SU-DHL-6 (cell line): ENCODE measurements at regions not wholly inside any gene's neighbourhood (a gene's known extent, or its start where the extent isn't known, plus 50 kb on each side); places are given as distances from the start of the nearest gene placed in this dataset.
A peak's percentile ranks its signal among the peaks of the same experiment; 100 is the strongest.

Source experiments
- H2AFZ ChIP-seq: fragments of 200-600 bp; sonication (generic); 2 replicates; pipeline ENCODE4 v1.6.1; 2014; ENCODE audit warnings: low read depth, mild to moderate bottlenecking, moderate library complexity, mixed read lengths, antibody characterized with exemption, low read length; ENCODE audit not compliant: severe bottlenecking
- H3F3A ChIP-seq: fragments of 200-600 bp; shearing (Covaris generic); 2 replicates; pipeline ENCODE4 v1.6.0; 2016; ENCODE audit warnings: antibody characterized with exemption, mild to moderate bottlenecking; ENCODE audit not compliant: insufficient read depth
- H3K27ac ChIP-seq: fragments of 200-600 bp; sonication (generic); 2 replicates; pipeline ENCODE4 v1.5.1; 2016; ENCODE audit warnings: low read depth, mild to moderate bottlenecking, low read length, moderate library complexity, mixed read lengths
- H3K27me3 ChIP-seq: fragments of 200-600 bp; sonication (generic), shearing (Covaris generic); 2 replicates; pipeline ENCODE4 v1.6.0; 2014; ENCODE audit warnings: mild to moderate bottlenecking, low read length
- H3K36me3 ChIP-seq: fragments of 200-600 bp; sonication (generic); 2 replicates; pipeline ENCODE4 v1.6.1; 2014; ENCODE audit warnings: mild to moderate bottlenecking, low read length, mixed read lengths
- H3K4me2 ChIP-seq: fragments of 300-600, 200-600 bp; shearing (Covaris generic), sonication (generic); 2 replicates; pipeline ENCODE4 v1.6.0; 2014; ENCODE audit warnings: low read length, low read depth, mild to moderate bottlenecking; ENCODE audit not compliant: poor library complexity, severe bottlenecking
- H3K4me3 ChIP-seq: fragments of 200-600 bp; sonication (generic); 2 replicates; pipeline ENCODE4 v1.5.1; 2014; ENCODE audit warnings: antibody characterized with exemption, low read length, mild to moderate bottlenecking, mixed read lengths; ENCODE audit not compliant: insufficient read depth, poor library complexity, severe bottlenecking
- H3K79me2 ChIP-seq: fragments of 200-600 bp; sonication (generic); 2 replicates; pipeline ENCODE4 v1.6.1; 2014; ENCODE audit warnings: mild to moderate bottlenecking, low read length, moderate library complexity; ENCODE audit not compliant: insufficient read depth
- H3K9ac ChIP-seq: fragments of 200-600 bp; sonication (generic); 2 replicates; pipeline ENCODE4 v1.7.0; 2014; ENCODE audit warnings: mild to moderate bottlenecking, low read length
- H3K9me2 ChIP-seq: fragments of 200-600 bp; sonication (generic); replicated peaks from 2 replicates; pipeline ENCODE4 v1.6.1; 2014; ENCODE audit warnings: low read length; ENCODE audit not compliant: insufficient read depth
- H3K9me3 ChIP-seq: fragments of 200-600 bp; sonication (generic); 2 replicates; pipeline ENCODE4 v1.6.1; 2014; ENCODE audit warnings: low read length, mixed read lengths; ENCODE audit not compliant: insufficient read depth
- H4K20me1 ChIP-seq: fragments of 200-600 bp; sonication (generic); 2 replicates; pipeline ENCODE4 v1.6.1; 2014; ENCODE audit warnings: low read depth, mild to moderate bottlenecking, antibody characterized with exemption, low read length, moderate library complexity, mixed read lengths
- EZH2phosphoT487 ChIP-seq: fragments of 200-600 bp; sonication (generic), shearing (Covaris generic); conservative IDR thresholded peaks from 2 replicates; pipeline ENCODE4 v1.6.1; 2018; ENCODE audit warnings: mild to moderate bottlenecking, antibody characterized with exemption, low read length, moderate library complexity, mixed read lengths
- TF ChIP-seq, protein P1 (sequence below): fragments of 200-600 bp; sonication (generic); IDR thresholded peaks from one replicate; pipeline ENCODE4 v1.5.1; 2017; ENCODE audit warnings: antibody characterized with exemption, mild to moderate bottlenecking, low read length, moderate library complexity; ENCODE audit not compliant: insufficient read depth, poor library complexity, severe bottlenecking

GRCh38 chr13:73997964-73998363, 136.2 kb downstream of the KLF12 start:
- no peaks in the 10 kb centered on the region for H3K9me2 ChIP-seq
- no peaks in the 10 kb centered on the region for H3K9me3 ChIP-seq
- peak overlapping the region; percentile 51 for H3K4me2 ChIP-seq
- H2AFZ ChIP-seq: no peak overlapping the region
- H3K9ac ChIP-seq: peak overlapping the region; percentile 28
- peaks cover 11% of the 10 kb centered on the region for H3F3A ChIP-seq
- H4K20me1 ChIP-seq: no peaks in the 10 kb centered on the region
- H3K36me3 ChIP-seq: no peaks in the 10 kb centered on the region
- TF ChIP-seq EZH2phosphoT487: no peak
- TF ChIP-seq, protein P1, sequence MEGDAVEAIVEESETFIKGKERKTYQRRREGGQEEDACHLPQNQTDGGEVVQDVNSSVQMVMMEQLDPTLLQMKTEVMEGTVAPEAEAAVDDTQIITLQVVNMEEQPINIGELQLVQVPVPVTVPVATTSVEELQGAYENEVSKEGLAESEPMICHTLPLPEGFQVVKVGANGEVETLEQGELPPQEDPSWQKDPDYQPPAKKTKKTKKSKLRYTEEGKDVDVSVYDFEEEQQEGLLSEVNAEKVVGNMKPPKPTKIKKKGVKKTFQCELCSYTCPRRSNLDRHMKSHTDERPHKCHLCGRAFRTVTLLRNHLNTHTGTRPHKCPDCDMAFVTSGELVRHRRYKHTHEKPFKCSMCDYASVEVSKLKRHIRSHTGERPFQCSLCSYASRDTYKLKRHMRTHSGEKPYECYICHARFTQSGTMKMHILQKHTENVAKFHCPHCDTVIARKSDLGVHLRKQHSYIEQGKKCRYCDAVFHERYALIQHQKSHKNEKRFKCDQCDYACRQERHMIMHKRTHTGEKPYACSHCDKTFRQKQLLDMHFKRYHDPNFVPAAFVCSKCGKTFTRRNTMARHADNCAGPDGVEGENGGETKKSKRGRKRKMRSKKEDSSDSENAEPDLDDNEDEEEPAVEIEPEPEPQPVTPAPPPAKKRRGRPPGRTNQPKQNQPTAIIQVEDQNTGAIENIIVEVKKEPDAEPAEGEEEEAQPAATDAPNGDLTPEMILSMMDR: no peak
- peak overlapping the region; percentile 79 for H3K27ac ChIP-seq
- H3K27me3 ChIP-seq: no peaks in the 10 kb centered on the region
- H3K4me3 ChIP-seq: no peak overlapping the region
- H3K79me2 ChIP-seq: no peaks in the 10 kb centered on the region

DNA sequence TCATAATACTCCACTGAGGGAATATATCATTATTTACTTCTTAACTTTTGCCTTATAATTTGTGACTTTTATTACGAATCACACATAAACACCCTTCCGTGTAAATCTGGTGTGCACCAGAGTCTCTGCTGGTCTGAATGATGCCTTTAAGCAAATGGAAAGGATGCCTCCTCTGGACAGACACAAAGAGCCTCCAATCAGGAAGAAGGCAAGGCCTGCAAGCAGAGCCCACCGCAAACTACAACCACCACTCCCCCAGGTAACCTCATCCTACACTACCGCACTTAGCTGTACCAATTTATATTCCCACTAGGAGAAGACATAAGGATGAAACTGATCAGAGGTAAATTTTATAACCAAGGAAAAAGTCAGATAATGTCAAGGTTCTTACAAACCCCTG, 137.6 kb downstream of the KLF12 start:
- TF ChIP-seq, protein P1: no peak
- no peak for TF ChIP-seq EZH2phosphoT487
- H2AFZ ChIP-seq: no peak overlapping the region
- H3K27me3 ChIP-seq: no peaks in the 10 kb centered on the region
- H3K36me3 ChIP-seq: no peaks in the 10 kb centered on the region
- H3K4me2 ChIP-seq: no peak overlapping the region
- H3K9me3 ChIP-seq: no peaks in the 10 kb centered on the region
- peaks cover 24% of the 10 kb centered on the region for H3F3A ChIP-seq
- H3K9me2 ChIP-seq: no peaks in the 10 kb centered on the region
- H3K27ac ChIP-seq: no peak overlapping the region
- H3K9ac ChIP-seq: no peak overlapping the region
- H4K20me1 ChIP-seq: no peaks in the 10 kb centered on the region
- H3K4me3 ChIP-seq: no peak overlapping the region
- H3K79me2 ChIP-seq: no peaks in the 10 kb centered on the region

DNA sequence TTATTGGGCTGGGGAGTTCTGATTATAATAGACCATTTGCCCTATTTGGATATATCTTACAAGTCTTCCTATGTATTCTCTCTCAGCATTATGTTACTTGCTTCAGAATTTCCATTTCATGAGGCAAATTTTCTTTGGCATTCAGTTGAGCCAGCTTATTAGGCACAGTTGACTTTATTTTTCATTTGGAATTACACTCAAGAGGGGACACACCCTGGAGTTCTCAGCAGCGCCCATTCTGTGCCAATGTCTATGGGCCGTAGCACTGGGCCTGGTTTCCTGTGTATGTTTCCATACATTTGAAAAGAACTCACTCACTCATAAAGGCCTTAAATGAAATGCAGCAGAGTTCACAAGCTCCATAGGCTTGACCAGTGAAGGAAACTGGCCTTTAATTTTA, 138.5 kb downstream of the KLF12 start:
- no peaks in the 10 kb centered on the region for H3K36me3 ChIP-seq
- H3K4me2 ChIP-seq: no peak overlapping the region
- H3K9me2 ChIP-seq: no peaks in the 10 kb centered on the region
- no peaks in the 10 kb centered on the region for H3K79me2 ChIP-seq
- H4K20me1 ChIP-seq: no peaks in the 10 kb centered on the region
- peaks cover 33% of the 10 kb centered on the region for H3F3A ChIP-seq
- H3K27ac ChIP-seq: peak overlapping the region; percentile 9; the same call in 1 of the 2 replicates
- no peak overlapping the region for H3K9ac ChIP-seq
- no peak overlapping the region for H2AFZ ChIP-seq
- no peaks in the 10 kb centered on the region for H3K27me3 ChIP-seq
- no peak for TF ChIP-seq EZH2phosphoT487
- TF ChIP-seq, protein P1: no peak
- H3K4me3 ChIP-seq: no peak overlapping the region
- no peaks in the 10 kb centered on the region for H3K9me3 ChIP-seq
